NCI-H82 treated with DMSO at 0.1 percent for 48 hours (cell line): ENCODE measurements at regions not wholly inside any gene's neighbourhood (a gene's known extent, or its start where the extent isn't known, plus 50 kb on each side); places are given as distances from the start of the nearest gene placed in this dataset.

Experiments used
- DNase-seq: peaks from one replicate; lab custom pipeline; 2025; ENCODE audit not compliant: unreplicated experiment; lab: John Stamatoyannopoulos, UW

DNA sequence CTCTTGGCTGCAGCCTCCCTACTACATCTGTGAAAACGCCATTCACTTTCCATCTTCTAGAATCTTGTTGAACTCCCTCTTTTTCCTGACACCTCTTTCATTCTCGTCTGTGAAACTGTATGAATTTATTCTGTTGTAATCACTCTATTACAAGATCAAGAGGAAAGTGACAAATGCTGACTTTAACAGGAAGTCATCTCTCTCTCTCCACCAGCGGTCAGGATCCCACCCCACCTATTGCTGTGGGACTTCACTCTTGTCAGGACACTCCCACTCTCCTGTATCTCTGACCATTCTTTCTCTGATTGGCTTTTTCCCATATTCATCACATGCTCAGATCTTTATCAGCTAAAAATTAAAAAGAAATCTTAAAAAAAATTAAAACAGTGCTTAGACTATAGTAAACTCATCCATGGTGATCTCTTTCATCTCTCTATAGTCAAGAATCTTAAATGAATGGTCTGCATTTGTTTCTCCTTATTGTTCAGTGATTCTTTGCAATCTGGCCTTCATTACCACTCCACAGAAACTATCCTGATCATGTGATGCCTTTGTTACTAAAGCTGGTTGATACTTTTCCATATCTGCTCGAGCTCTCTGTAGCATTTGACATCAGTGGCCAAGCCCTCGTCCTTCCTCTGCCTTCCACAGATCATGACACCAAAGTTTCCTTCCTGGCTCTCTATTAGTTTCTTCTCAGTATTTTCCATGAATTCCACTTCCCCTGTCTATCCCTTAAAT lies 113.6 kb downstream of the UCHL5 start:
- DNase-seq = no peak

- DNase-seq = no peak
These were observed 109.4 kb downstream of the UCHL5 start for GRCh38 chr1:192949783-192950182.

DNA sequence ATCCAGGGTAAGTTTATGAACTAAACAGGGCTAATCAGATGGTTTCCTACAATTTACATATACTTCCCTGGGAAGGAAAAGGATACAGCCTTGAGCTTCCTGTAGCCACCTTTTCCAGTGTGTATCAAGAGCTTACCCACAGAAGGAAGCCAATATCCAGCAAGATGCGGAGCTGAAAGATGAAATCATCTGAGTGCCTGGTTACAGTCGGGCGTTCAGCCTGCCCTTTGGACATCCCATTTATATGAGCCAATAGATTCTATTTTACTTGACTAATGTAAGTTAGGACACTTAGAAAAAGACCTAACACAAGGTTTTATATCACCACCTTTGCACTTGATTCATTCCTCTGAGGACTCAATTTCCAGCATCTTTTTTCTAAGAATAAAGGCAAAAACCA lies 108.2 kb downstream of the UCHL5 start:
- DNase-seq = no peak

DNA sequence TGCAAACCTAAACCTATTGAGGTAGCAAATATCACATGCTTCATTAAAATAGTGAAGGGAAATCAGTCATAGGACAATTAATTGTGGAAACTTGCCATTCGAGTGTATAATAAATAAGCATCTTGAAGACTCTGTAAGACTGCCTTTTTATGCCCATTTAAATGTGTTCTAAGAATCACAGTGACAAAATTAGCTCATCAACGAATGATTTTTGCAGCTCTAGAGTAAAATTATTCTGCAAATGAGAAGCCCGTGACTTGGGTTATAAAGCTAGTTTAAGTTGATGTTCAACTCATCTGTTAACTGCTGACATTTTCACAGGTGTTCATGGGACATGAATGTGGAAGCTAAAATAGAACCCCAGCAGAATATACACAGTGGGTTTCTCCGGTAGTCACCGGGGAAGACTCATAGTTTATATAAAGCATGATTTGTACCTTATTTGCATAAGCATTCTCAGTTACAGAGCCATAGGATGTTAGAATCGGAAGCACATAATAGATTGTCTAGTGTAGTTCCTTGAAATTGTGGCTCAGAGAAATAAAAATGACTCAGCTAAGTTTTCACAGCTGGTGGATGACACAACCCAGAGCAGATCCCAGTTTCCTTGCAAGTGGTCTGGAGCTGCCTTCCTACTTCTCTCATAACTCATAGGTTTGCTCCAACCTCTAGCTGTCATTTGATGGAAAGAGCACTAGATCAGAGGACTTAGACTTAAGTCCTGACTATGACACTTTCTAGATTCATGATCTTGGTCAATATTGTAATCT lies 107.3 kb downstream of the UCHL5 start:
- no peak for DNase-seq

DNA sequence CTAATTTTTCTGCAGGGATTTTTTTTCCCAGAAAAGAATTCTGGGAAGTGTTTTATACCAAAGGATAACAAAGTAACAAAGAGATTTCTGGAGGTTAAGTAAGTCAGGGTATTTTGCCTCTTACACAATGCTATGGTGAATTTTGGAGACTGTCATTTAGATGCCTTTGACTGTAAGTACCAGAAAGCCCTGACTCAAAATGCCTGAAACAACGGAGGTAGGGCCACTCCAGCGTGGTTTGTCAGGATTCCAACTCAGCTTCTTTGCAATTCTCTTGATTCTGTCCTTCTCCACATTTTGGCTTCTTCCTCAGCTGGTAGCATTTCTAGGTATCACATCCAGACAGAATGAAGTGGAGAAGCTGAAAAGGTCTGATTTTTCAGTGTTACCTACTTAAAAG lies 106.5 kb downstream of the UCHL5 start:
- no peak for DNase-seq

GRCh38 chr1:192954705-192955265 lies 104.4 kb downstream of the UCHL5 start:
- no peak for DNase-seq

DNA sequence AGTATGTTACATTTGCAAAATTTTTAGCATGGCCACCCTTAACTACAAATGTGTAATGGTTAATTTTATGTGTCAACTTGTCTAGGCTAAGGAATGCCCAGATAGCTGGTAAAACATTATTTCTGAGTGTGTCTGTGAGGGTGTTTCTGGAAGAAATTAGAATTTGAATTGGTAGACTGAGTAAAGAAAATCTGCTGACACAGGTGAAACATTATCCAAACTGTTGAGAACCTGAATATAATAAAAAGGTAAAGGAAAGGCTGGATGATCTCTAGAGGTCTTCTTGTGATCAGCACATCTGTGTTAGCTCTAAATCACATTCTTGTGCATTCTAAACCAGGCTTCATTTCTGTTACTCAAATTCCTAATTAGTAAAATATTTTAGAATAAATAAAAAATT lies 100.8 kb downstream of the UCHL5 start:
- no peak for DNase-seq

- no peak for DNase-seq
These were observed 100.3 kb downstream of the UCHL5 start for GRCh38 chr1:192958871-192959270.

DNA sequence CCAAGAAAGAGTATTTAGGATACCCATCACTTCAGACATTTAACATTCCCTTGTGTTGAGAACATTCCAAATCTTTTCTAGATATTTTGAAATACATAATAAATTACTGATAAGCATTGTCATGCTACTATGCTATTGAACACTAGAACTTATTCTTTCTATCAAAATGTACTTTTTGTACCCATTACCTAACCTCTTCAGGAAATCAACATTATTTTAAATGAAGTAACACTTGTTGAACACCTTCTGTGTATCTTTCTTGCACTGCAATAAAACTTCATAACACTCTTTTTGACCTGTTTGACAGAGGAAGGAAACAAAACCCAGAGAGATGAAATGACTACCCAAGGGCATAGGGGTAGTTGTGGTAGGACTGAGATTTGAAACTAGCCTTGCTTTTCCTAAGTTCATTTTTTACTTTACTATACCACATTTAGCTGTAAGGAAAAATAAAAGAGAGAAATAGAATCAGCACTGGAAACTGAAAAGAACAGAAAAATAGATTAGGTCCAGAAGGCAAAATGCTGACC lies 99.4 kb downstream of the UCHL5 start:
- no peak for DNase-seq
